GM13976 (cell line): ENCODE measurements at regions not wholly inside any gene's neighbourhood (a gene's known extent, or its start where the extent isn't known, plus 50 kb on each side); places are given as distances from the start of the nearest gene placed in this dataset.

ENCODE experiments used
- DNase-seq: peaks from one replicate; pipeline ENCODE4 v3.0.0; 2012; ENCODE audit warnings: low spot score
- in situ Hi-C: fragments of 300-500 bp; cut with MboI; formaldehyde crosslinking; loops from one replicate; pipeline ENCODE4 v1.12.0; 2022; ENCODE audit warnings: low sequenced_read_pairs, mixed read lengths, inconsistent platforms; ENCODE audit not compliant: unreplicated experiment
- TF ChIP-seq, protein P1 (sequence below): IDR thresholded peaks from 2 replicates; pipeline ENCODE4 v1.5.1; 2012; ENCODE audit warnings: borderline replicate concordance, mild to moderate bottlenecking; ENCODE audit not compliant: insufficient read depth; ENCODE audit errors: extremely low read depth, missing control alignments, control extremely low read depth

DNA sequence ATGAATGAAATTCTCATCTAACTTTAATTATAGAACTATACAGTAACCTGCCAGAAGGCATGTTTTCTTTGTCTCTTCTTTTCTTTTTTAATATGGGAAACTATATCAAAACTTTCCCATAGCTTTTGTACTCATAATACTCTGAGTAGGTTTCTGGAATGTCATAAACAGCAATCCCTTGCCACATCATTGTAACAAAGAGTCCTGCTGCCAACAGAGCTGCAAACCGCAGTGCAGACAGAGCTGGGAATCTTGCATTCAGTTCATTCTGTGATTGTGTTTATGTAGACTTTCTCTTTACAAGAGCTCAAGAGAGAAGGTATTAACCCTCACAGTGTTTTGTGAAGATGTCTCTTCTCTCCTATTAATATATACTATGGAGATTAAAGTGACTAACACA lies 304.4 kb upstream of the SLIT2 start:
- in situ Hi-C loops: no loop called here
- DNase-seq: no peak
- TF ChIP-seq, protein P1, sequence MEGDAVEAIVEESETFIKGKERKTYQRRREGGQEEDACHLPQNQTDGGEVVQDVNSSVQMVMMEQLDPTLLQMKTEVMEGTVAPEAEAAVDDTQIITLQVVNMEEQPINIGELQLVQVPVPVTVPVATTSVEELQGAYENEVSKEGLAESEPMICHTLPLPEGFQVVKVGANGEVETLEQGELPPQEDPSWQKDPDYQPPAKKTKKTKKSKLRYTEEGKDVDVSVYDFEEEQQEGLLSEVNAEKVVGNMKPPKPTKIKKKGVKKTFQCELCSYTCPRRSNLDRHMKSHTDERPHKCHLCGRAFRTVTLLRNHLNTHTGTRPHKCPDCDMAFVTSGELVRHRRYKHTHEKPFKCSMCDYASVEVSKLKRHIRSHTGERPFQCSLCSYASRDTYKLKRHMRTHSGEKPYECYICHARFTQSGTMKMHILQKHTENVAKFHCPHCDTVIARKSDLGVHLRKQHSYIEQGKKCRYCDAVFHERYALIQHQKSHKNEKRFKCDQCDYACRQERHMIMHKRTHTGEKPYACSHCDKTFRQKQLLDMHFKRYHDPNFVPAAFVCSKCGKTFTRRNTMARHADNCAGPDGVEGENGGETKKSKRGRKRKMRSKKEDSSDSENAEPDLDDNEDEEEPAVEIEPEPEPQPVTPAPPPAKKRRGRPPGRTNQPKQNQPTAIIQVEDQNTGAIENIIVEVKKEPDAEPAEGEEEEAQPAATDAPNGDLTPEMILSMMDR: no peak

DNA sequence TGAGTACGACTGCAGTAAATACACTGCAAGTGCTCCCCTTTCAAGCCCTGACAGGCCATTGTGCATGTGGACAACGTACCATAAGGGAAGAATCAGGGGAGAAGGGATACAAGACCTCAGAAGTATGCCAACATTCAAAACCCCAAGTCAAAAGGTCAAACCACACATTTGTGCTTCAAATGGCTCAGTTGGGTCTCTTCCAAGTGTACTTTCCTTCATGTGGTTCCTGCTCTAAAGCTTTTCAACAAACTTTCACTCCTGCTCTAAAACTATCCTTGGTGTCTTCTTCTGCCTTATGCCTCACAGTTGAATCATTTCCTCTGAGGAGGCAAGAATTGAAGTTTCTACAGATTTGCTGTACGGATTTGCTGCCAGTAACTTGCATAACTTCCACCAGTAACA lies 305.7 kb upstream of the SLIT2 start:
- no peak for DNase-seq
- TF ChIP-seq, protein P1: no peak
- in situ Hi-C loops: no loop called here

DNA sequence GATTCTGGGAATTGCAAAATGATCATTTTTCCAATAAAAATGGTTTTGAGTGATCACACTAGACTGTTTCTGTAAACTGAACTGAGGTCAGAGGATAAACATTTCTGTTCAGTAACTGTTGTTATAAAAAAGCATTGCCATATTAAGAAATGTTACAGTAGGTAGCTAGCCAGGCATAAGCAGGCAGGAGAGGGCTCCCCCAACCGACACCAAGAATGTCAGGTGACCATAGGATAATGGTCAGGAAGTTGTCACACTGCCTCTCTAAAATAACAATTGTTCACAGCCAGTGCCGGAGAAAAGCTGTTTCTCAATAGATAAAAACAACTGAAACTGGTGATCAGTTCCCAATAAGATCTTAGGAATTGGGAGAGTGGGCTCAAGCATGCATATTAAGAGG lies 306.2 kb upstream of the SLIT2 start:
- TF ChIP-seq, protein P1: no peak
- no peak for DNase-seq
- in situ Hi-C loops: no loop called here

DNA sequence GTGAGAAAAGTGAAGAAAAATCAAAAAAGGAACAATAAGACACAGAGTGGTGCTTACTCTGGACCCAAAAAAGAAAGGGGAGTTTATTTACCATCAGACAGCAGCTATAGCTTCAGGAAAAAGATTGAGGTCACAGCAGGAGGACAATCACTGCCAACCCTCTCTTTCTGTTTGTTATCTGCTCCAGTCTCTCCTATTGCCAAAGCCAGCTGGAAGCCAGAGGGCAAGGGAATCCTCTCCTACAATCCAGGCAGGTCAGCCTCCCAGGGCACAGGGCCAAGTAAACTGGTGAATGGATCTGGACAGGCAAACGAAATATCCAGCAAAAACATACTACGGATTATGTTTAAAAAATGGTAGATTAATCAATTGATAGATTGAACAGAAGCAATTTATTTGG lies 306.9 kb upstream of the SLIT2 start:
- TF ChIP-seq, protein P1: no peak
- in situ Hi-C loops: no loop called here
- no peak for DNase-seq

DNA sequence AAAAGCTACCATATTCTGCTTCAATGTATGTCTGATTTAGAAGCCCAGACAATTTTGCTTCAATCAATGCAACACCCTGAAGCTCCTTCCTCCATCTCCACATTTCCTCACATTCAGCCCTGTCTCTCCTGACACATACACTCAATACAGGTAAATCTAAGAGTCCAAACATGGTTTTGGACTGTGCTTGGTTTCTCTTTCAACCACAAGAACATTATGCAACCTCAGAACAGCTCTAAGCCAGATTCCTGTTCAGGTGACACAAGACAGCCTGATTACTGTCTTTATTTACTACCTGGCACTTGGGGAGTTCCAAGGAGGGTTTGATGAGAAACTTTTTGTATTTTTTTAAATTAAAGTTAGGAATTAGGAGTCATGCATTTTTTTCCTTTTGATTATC lies 307.5 kb upstream of the SLIT2 start:
- TF ChIP-seq, protein P1: no peak
- DNase-seq: no peak
- in situ Hi-C loops: no loop called here

DNA sequence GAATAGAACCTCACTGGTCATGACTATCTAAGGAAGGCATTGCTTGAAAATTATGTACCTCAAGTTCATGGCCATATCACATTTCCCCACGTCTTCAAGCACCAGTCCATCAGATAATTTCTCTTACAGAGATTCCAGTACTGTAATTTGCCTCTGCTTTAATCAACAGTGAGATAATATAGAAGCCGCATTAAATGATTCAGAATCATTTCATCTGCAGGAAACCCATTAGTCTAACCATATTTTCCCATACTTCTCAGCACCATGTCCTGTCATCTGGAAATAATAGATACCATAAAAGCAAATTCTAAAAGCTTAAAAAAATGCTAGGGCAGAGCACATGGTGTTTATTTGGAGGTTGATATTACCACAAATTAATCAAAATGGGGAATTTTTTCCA lies 310.3 kb upstream of the SLIT2 start:
- in situ Hi-C loops: no loop called here
- no peak for DNase-seq
- TF ChIP-seq, protein P1: no peak

DNA sequence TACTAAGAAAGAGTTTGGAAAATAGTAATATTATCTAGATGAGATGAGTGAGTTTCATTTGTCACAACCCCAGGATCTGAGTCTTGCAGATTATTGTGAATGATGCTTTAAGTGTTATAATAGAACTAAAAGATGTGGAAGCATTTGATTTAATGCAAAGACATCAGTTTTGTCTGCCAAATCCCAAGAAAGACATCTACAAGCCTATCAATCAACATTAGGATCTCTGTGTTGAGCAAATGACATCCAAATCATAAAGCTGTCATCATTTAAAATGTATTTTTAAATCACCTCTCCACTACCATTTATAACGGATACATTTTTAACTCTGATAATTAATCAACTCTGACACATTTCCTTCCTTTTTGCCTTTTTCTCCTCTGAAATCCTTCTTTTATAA lies 310.8 kb upstream of the SLIT2 start:
- in situ Hi-C loops: no loop called here
- TF ChIP-seq, protein P1: no peak
- no peak for DNase-seq
